A673 (cell line): ENCODE measurements at regions not wholly inside any gene's neighbourhood (a gene's known extent, or its start where the extent isn't known, plus 50 kb on each side); places are given as distances from the start of the nearest gene placed in this dataset.

Experiments used
- EZH2 ChIP-seq: fragments of 200-600 bp; sonication (generic); IDR thresholded peaks from 2 replicates; pipeline ENCODE4 v1.6.1; 2017; ENCODE audit warnings: borderline replicate concordance, low read depth, mild to moderate bottlenecking, mixed read lengths, antibody characterized with exemption, low read length; ENCODE audit not compliant: poor library complexity, severe bottlenecking
- TF ChIP-seq, protein P1 (sequence below): fragments of 300-800, 200-600 bp; sonication (generic); conservative IDR thresholded peaks from 2 replicates; pipeline ENCODE4 v1.5.1; 2017; ENCODE audit warnings: low read depth, mild to moderate bottlenecking, antibody characterized with exemption, low read length, moderate library complexity, mixed read lengths

DNA sequence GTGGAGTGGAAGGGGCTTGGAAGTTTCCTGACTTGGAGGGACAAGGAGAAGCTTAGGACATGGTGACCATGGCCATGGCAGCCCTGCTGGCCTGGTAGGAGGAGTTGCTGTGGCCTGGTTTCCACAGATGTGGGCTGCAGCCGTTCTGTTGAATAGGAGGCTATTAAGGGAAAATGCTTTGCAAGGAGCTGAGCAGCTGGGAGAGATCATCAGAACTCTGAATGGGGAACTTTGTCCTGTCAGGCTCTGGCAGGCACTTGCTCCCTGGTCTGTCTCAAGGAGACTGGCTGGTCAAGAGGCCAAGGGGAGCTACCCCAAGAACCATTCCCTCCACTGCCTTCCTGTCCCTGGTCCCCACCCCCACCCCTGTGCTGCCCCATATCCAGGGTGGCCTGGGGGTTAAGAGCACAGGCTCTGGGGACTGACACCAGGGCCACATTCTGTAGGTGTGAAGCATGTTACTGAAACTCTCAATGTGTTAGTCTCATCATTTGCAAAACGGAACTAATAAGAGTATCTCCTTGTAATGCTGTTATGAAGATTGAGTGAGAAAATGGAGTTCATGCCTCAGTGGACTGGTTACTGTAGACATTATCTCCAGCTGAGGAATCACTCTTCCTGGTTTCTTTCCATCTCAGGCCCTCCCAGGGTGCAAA, 84.0 kb upstream of the ARAP3 start:
- TF ChIP-seq, protein P1, sequence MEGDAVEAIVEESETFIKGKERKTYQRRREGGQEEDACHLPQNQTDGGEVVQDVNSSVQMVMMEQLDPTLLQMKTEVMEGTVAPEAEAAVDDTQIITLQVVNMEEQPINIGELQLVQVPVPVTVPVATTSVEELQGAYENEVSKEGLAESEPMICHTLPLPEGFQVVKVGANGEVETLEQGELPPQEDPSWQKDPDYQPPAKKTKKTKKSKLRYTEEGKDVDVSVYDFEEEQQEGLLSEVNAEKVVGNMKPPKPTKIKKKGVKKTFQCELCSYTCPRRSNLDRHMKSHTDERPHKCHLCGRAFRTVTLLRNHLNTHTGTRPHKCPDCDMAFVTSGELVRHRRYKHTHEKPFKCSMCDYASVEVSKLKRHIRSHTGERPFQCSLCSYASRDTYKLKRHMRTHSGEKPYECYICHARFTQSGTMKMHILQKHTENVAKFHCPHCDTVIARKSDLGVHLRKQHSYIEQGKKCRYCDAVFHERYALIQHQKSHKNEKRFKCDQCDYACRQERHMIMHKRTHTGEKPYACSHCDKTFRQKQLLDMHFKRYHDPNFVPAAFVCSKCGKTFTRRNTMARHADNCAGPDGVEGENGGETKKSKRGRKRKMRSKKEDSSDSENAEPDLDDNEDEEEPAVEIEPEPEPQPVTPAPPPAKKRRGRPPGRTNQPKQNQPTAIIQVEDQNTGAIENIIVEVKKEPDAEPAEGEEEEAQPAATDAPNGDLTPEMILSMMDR, result no peak
- no peak for TF ChIP-seq EZH2
